ENCODE measurements at regions not wholly inside any gene's neighbourhood (a gene's known extent, or its start where the extent isn't known, plus 50 kb on each side); places are given as distances from the start of the nearest gene placed in this dataset.

GRCh38 chrX:134144231-134144630 is 92.8 kb upstream of the CCDC160 start:
- Mint-ChIP-seq H3K27me3 (peaks cover 4% of the 10 kb centered on the region), H3K4me1 (no peaks in the 10 kb centered on the region), H3K4me3 (no peak overlapping the region), H3K27ac (no peak overlapping the region), H3K9me3 (ENCODE audit: insufficient read depth) (no peaks in the 10 kb centered on the region)
- ChIA-PET POLR2A (no interaction called here), CTCF (interaction anchor here (1.0 to 1.6 kb wide), 9 partner anchors 15 to 399 kb away, joined by 3 to 15 read pairs (median 3); no protein-coding TSS in a partner anchor)
- Histone ChIP-seq H3K27me3 (replicated peaks in 1 of 4; ENCODE audit: control extremely low read depth in 1 of 4, control insufficient read depth in 3 of 4, insufficient read depth in 4 of 4, low read length in 3 of 4) (no peaks in the 10 kb centered on the region), H3K4me1 (ENCODE audit: control insufficient read depth in 2 of 2, insufficient read depth in 2 of 2, low read length in 2 of 2) (no peaks in the 10 kb centered on the region), H3K79me2 (ENCODE audit: control insufficient read depth, insufficient read depth, low read length) (no peaks in the 10 kb centered on the region), H3K4me2 (replicated peaks; ENCODE audit: low read depth, low read length, poor library complexity, severe bottlenecking) (no peak overlapping the region), H3K9ac (ENCODE audit: low read length) (no peak overlapping the region), H3K4me3 (ENCODE audit: control extremely low read depth in 1 of 5, extremely low read depth in 1 of 5, insufficient read depth in 1 of 5, low read depth in 2 of 5, low read length in 4 of 5) (no peak overlapping the region), H3K27ac (ENCODE audit: low read length in 2 of 2) (no peak overlapping the region), H3K9me3 (ENCODE audit: control extremely low read depth in 1 of 3, control insufficient read depth in 2 of 3, insufficient read depth in 1 of 3, low read length in 2 of 3) (no peaks in the 10 kb centered on the region), H3K36me3 (replicated peaks in 1 of 2; ENCODE audit: control extremely low read depth in 1 of 2, control insufficient read depth in 1 of 2, extremely low read depth in 1 of 2, insufficient read depth in 2 of 2, low read length in 1 of 2) (no peaks in the 10 kb centered on the region), H4K20me1 (ENCODE audit: control insufficient read depth, insufficient read depth, low read length, poor library complexity, severe bottlenecking) (no peaks in the 10 kb centered on the region), H2AFZ (ENCODE audit: insufficient read depth, low read depth, low read length, poor library complexity, severe bottlenecking) (no peak overlapping the region)
- no CpG with 5 or more reads among the region's 1 CpG for WGBS (ENCODE audit: insufficient coverage)
- intact Hi-C loops (cut with micrococcal nuclease) = loop anchor here (2.0 kb wide), 1 partner anchor 351 kb away; no protein-coding TSS in a partner anchor
- no peak for ATAC-seq (ENCODE audit: low read depth)
- TF ChIP-seq EZH2 (IDR thresholded peaks at IDR 0.05; ENCODE audit: borderline replicate concordance, insufficient read depth, low read depth, low read length, poor library complexity, severe bottlenecking) (no peak), CTCF (IDR thresholded peaks at IDR 0.05) (peak; percentile 35)
- peak; percentile 19 for DNase-seq

- no peak overlapping the region for H2AFZ ChIP-seq (ENCODE audit: insufficient read depth, low read depth, low read length, poor library complexity, severe bottlenecking)
- H4K20me1 ChIP-seq (ENCODE audit: control insufficient read depth, insufficient read depth, low read length, poor library complexity, severe bottlenecking) = no peaks in the 10 kb centered on the region
- H3K79me2 ChIP-seq (ENCODE audit: control insufficient read depth, insufficient read depth, low read length) = no peaks in the 10 kb centered on the region
- no peaks in the 10 kb centered on the region for H3K9me3 Mint-ChIP-seq (ENCODE audit: insufficient read depth)
- H3K27ac ChIP-seq (ENCODE audit: low read length in 2 of 2) = no peak overlapping the region
- WGBS (ENCODE audit: insufficient coverage) = 96% methylated on average over 5 of the region's 6 CpGs
- H3K27me3 Mint-ChIP-seq = no peaks in the 10 kb centered on the region
- H3K4me3 ChIP-seq (ENCODE audit: control extremely low read depth in 1 of 5, extremely low read depth in 1 of 5, insufficient read depth in 1 of 5, low read depth in 2 of 5, low read length in 4 of 5) = no peak overlapping the region
- H3K27ac Mint-ChIP-seq = no peak overlapping the region
- H3K4me1 Mint-ChIP-seq = no peaks in the 10 kb centered on the region
- TF ChIP-seq CTCF (IDR thresholded peaks at IDR 0.05) = no peak
- TF ChIP-seq EZH2 (IDR thresholded peaks at IDR 0.05; ENCODE audit: borderline replicate concordance, insufficient read depth, low read depth, low read length, poor library complexity, severe bottlenecking) = no peak
- H3K4me1 ChIP-seq (ENCODE audit: control insufficient read depth in 2 of 2, insufficient read depth in 2 of 2, low read length in 2 of 2) = no peaks in the 10 kb centered on the region
- no peak overlapping the region for H3K4me2 ChIP-seq (replicated peaks; ENCODE audit: low read depth, low read length, poor library complexity, severe bottlenecking)
- intact Hi-C loops (cut with micrococcal nuclease) = no loop called here
- H3K9me3 ChIP-seq (ENCODE audit: control extremely low read depth in 1 of 3, control insufficient read depth in 2 of 3, insufficient read depth in 1 of 3, low read length in 2 of 3) = no peaks in the 10 kb centered on the region
- no peak for ATAC-seq (ENCODE audit: low read depth)
- H3K9ac ChIP-seq (ENCODE audit: low read length) = no peak overlapping the region
- no peaks in the 10 kb centered on the region for H3K27me3 ChIP-seq (replicated peaks in 1 of 4; ENCODE audit: control extremely low read depth in 1 of 4, control insufficient read depth in 3 of 4, insufficient read depth in 4 of 4, low read length in 3 of 4)
- ChIA-PET CTCF (interaction anchor here (1.8 kb wide), 1 partner anchor 354 kb away, joined by 9 read pairs; no protein-coding TSS in a partner anchor), POLR2A (no interaction called here)
- H3K4me3 Mint-ChIP-seq = no peak overlapping the region
- no peak for DNase-seq
- H3K36me3 ChIP-seq (replicated peaks in 1 of 2; ENCODE audit: control extremely low read depth in 1 of 2, control insufficient read depth in 1 of 2, extremely low read depth in 1 of 2, insufficient read depth in 2 of 2, low read length in 1 of 2) = no peaks in the 10 kb centered on the region
Observed at GRCh38 chrX:134146493-134146892, 90.5 kb upstream of the CCDC160 start.
